Spinal cord (tissue), 9 donors: ENCODE measurements at regions not wholly inside any gene's neighbourhood (a gene's known extent, or its start where the extent isn't known, plus 50 kb on each side); places are given as distances from the start of the nearest gene placed in this dataset.

Source experiments
- DNase-seq, 6 donors: peaks; one replicate each; pipeline versions ENCODE4 v3.0.0 to v3.0.0-alpha.2; 2013 to 2015; ENCODE audit warnings: low spot score in 6 of 6, low read depth in 4 of 6
- H3K27ac ChIP-seq: one replicate; pipeline ENCODE4 v1.5.1; 2013; ENCODE audit warnings: low read depth, low read length, control low read depth
- H3K27me3 ChIP-seq: one replicate; pipeline ENCODE4 v1.6.1; 2013; ENCODE audit warnings: low read length; ENCODE audit not compliant: control insufficient read depth, insufficient read depth
- H3K36me3 ChIP-seq: one replicate; pipeline ENCODE4 v1.6.1; 2013; ENCODE audit warnings: low read length; ENCODE audit not compliant: control insufficient read depth, insufficient read depth
- H3K4me1 ChIP-seq: one replicate; pipeline ENCODE4 v1.6.1; 2013; ENCODE audit warnings: low read length; ENCODE audit not compliant: control insufficient read depth, insufficient read depth
- H3K4me3 ChIP-seq: one replicate; pipeline ENCODE4 v1.5.1; 2013; ENCODE audit warnings: low read depth, low read length, control low read depth
- H3K9me3 ChIP-seq: one replicate; pipeline ENCODE4 v1.6.1; 2013; ENCODE audit warnings: low read length; ENCODE audit not compliant: control insufficient read depth, insufficient read depth
- WGBS: methylation state at CpG from one replicate; pipeline ENCODE4 v1.1.5; 2013; ENCODE audit warnings: missing lambda C conversion rate; ENCODE audit not compliant: insufficient coverage; 5-methylcytosine and 5-hydroxymethylcytosine counted together
- donor health status: healthy.

GRCh38 chr1:189152685-189153084, 1325.0 kb downstream of the BRINP3 start:
- 80% methylated on average over 1 of the region's 1 CpG for WGBS
- no peak overlapping the region for H3K27ac ChIP-seq

GRCh38 chr1:189158155-189158554, 1319.5 kb downstream of the BRINP3 start:
- H3K27ac ChIP-seq = no peak overlapping the region
- no peaks in the 10 kb centered on the region for H3K4me1 ChIP-seq
- no peaks in the 10 kb centered on the region for H3K27me3 ChIP-seq
- H3K9me3 ChIP-seq = no peaks in the 10 kb centered on the region
- H3K4me3 ChIP-seq = no peak overlapping the region
- H3K36me3 ChIP-seq = no peaks in the 10 kb centered on the region
- 94% methylated on average over 2 of the region's 6 CpGs for WGBS
- DNase-seq = no peak

More at GRCh38 chr1:189152685-189153084, 1325.0 kb downstream of the BRINP3 start:
- Histone ChIP-seq H3K36me3 (no peaks in the 10 kb centered on the region), H3K4me3 (no peak overlapping the region), H3K9me3 (no peaks in the 10 kb centered on the region), H3K4me1 (no peaks in the 10 kb centered on the region), H3K27me3 (no peaks in the 10 kb centered on the region)
- DNase-seq = no peak

- Histone ChIP-seq H3K36me3 (no peaks in the 10 kb centered on the region), H3K4me1 (no peaks in the 10 kb centered on the region), H3K4me3 (no peak overlapping the region), H3K27me3 (no peaks in the 10 kb centered on the region), H3K27ac (no peak overlapping the region), H3K9me3 (no peaks in the 10 kb centered on the region)
- no peak for DNase-seq
- no CpG with 5 or more reads among the region's 1 CpG for WGBS
Observed at GRCh38 chr1:189175889-189176288, 1301.8 kb downstream of the BRINP3 start.

GRCh38 chr1:189180057-189180456, 1297.6 kb downstream of the BRINP3 start:
- Histone ChIP-seq H3K27me3 (no peaks in the 10 kb centered on the region), H3K36me3 (no peaks in the 10 kb centered on the region), H3K4me1 (no peaks in the 10 kb centered on the region), H3K4me3 (no peak overlapping the region), H3K9me3 (no peaks in the 10 kb centered on the region), H3K27ac (no peak overlapping the region)
- no peak for DNase-seq

GRCh38 chr1:189185097-189185496, 1292.6 kb downstream of the BRINP3 start:
- H3K4me1 ChIP-seq = no peaks in the 10 kb centered on the region
- H3K27me3 ChIP-seq = no peaks in the 10 kb centered on the region
- H3K4me3 ChIP-seq = no peak overlapping the region
- WGBS = no CpG with 5 or more reads among the region's 2 CpGs
- H3K36me3 ChIP-seq = no peaks in the 10 kb centered on the region
- no peak overlapping the region for H3K27ac ChIP-seq
- H3K9me3 ChIP-seq = peaks cover 1% of the 10 kb centered on the region
- no peak for DNase-seq

GRCh38 chr1:189192741-189193520, 1284.7 kb downstream of the BRINP3 start:
- Histone ChIP-seq H3K27me3 (no peaks in the 10 kb centered on the region), H3K4me1 (no peaks in the 10 kb centered on the region)
- WGBS = no CpG with 5 or more reads among the region's 2 CpGs

GRCh38 chr1:189205863-189206262, 1271.8 kb downstream of the BRINP3 start:
- no peaks in the 10 kb centered on the region for H3K9me3 ChIP-seq
- no peak overlapping the region for H3K27ac ChIP-seq
- H3K4me3 ChIP-seq = no peak overlapping the region
- H3K4me1 ChIP-seq = no peaks in the 10 kb centered on the region
- DNase-seq = no peak
- no peaks in the 10 kb centered on the region for H3K27me3 ChIP-seq
- no CpG with 5 or more reads among the region's 2 CpGs for WGBS
- no peaks in the 10 kb centered on the region for H3K36me3 ChIP-seq

More at GRCh38 chr1:189192741-189193520, 1284.7 kb downstream of the BRINP3 start:
- Histone ChIP-seq H3K36me3 (no peaks in the 10 kb centered on the region), H3K4me3 (no peak overlapping the region), H3K9me3 (no peaks in the 10 kb centered on the region), H3K27ac (no peak overlapping the region)
- DNase-seq = peak in 1 of 6 donors; percentile 9

GRCh38 chr1:189206617-189207016, 1271.0 kb downstream of the BRINP3 start:
- no peaks in the 10 kb centered on the region for H3K4me1 ChIP-seq
- H3K4me3 ChIP-seq = no peak overlapping the region
- no peaks in the 10 kb centered on the region for H3K36me3 ChIP-seq
- no peaks in the 10 kb centered on the region for H3K9me3 ChIP-seq
- no peak overlapping the region for H3K27ac ChIP-seq
- no peak for DNase-seq
- no peaks in the 10 kb centered on the region for H3K27me3 ChIP-seq

GRCh38 chr1:189211742-189212141, 1265.9 kb downstream of the BRINP3 start:
- no peaks in the 10 kb centered on the region for H3K4me1 ChIP-seq
- 57% methylated on average over 1 of the region's 3 CpGs for WGBS
- DNase-seq = no peak
- no peak overlapping the region for H3K27ac ChIP-seq
- H3K4me3 ChIP-seq = no peak overlapping the region
- no peaks in the 10 kb centered on the region for H3K9me3 ChIP-seq
- H3K27me3 ChIP-seq = no peaks in the 10 kb centered on the region
- no peaks in the 10 kb centered on the region for H3K36me3 ChIP-seq

- Histone ChIP-seq H3K36me3 (no peaks in the 10 kb centered on the region), H3K27me3 (no peaks in the 10 kb centered on the region), H3K27ac (no peak overlapping the region), H3K9me3 (no peaks in the 10 kb centered on the region), H3K4me3 (no peak overlapping the region), H3K4me1 (no peaks in the 10 kb centered on the region)
- no peak for DNase-seq
- WGBS = no CpG with 5 or more reads among the region's 2 CpGs
Observed at GRCh38 chr1:189212606-189213005, 1265.1 kb downstream of the BRINP3 start.
